ENCODE measurements at regions not wholly inside any gene's neighbourhood (a gene's known extent, or its start where the extent isn't known, plus 50 kb on each side); places are given as distances from the start of the nearest gene placed in this dataset.
A peak's percentile ranks its signal among the peaks of the same experiment; 100 is the strongest.

GRCh38 chr10:69716711-69717560, 84.8 kb upstream of the COL13A1 start:
- peak; percentile 89 for DNase-seq

GRCh38 chr10:69718951-69719350, 82.8 kb upstream of the COL13A1 start:
- DNase-seq, result no peak

DNA sequence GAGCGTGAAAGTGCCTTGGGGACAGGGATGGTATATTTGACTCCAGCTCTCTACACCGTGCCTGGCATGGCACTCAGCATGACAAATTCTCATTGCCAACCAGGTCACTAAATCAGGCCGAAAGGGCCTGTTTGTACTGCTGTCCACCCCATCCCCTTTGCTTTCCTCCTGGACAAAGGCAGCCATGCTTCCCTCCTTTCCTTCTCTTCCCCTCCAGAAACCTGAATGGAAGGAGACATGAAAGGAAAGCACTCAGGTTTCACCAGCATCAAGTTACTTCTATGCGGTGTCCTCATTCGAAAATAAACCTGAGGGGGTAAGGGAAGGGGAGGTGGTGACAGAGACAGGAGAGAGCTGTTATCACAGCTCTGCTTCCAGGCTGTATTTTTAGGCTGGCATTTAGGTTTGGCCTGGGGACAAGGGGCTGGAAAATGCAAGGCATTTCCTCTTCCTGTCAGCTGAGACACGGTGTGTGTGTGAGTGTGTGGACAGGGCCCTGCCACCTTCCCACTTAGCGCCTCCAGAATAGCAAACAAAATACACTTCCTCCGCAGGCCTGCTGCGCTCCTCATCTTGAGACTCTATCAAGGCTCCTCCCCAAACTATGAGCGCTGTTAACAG, 79.9 kb upstream of the COL13A1 start:
- DNase-seq, result peak; percentile 12

GRCh38 chr10:69723653-69724052, 78.1 kb upstream of the COL13A1 start:
- DNase-seq, result peak; percentile 28

DNA sequence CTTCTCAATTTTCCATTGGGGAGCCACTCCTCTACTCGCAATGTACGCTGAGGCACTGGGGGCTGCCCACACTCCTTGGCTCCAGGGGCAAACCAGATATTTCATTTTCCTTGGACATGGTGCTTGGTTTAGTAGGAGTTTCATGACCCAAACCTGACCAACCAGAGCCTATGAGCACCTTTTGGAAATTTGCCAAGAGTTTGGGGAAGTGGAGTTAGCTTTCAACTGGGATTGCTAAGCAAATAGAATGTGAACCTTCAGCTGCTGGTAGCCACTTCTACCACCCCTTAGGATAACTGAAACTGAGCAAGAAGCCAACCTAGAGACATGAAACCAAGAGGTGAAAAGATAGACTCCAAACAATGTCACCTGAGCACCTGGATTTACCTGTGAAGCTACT, 74.9 kb upstream of the COL13A1 start:
- DNase-seq, result no peak

DNA sequence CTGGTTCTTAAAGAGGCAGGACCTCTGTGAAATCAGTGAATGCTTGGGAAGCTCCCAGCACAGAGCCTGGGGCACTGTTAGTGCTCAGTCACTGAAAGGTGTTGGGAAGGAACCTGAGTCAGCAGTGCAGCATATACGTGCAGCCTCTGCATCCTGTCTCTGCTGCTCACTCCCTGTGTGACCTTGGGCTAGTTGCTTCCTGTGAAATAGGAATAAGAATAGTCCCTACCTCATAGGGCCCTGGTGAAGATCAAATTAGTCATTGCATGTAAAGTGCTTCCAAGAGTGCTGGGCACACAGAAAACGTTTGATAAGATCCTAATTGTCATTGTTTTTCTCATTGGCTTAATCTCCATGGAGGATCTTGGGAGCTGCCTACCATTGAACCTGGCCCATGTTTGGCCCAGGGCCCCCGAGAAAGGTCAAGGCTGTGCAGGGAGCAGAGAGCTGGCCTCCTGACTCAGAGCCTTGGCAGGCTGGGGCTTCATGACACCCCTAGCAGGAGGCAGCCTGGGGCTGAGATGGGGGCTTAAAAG, 73.3 kb upstream of the COL13A1 start:
- DNase-seq, result no peak

DNA sequence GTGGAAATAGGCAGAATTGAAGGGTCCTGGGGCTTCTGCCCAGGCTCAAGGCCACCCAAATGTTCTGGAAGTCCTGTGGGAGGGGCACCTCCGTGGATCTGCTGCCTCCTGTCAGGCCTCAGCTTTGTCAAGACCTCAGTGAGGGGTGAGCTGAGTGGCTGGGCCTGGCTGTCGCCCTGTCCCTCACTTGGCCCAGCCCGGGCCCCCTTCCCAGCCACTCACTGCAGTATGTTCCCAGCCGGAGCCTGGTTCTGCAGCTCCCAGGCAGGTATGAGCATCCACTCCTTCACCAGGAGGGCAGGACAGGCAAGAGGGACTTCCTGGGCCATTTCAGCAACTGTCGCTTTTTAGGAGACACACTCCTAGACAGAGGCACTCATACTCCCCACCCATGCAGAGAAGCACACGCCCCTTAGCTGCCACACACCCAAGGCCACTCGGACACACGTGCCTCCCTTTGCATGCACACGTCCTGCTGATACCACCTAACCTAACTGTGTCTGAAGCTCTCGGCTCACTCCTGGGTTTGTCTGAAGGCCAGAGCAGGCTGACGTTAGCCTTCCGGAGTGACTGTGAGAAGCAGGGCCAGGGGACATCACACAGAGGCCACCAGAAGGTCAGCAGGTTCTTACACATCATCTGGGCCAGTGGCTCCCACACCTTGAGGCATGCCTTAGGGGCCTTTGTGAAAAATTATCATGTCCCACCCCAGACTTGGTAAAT, 72.2 kb upstream of the COL13A1 start:
- DNase-seq, result no peak

- no peak for DNase-seq
These were observed 71.2 kb upstream of the COL13A1 start for GRCh38 chr10:69730251-69731156.

DNA sequence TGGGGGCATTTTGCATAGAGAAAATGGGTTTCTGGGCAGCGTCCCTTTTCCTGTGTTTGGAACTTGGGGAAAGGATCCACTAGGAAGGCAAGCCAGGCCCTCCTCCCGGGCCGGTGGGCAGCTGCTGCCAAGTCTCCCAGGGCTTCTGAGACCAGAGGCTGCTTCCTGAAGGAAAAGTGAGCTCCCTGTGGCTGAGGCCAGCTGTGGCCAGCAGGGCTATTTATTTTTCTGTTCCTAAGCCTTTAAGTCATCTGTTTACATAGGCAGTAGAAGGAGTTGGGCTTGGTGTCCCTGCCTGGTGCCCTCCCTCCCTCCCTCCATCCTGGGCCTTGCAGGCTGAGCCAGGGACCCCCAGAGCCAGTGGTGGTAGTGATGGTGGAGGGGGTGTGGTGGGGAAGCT, 70.5 kb upstream of the COL13A1 start:
- no peak for DNase-seq

- DNase-seq, result no peak
These were observed 70.0 kb upstream of the COL13A1 start for GRCh38 chr10:69731698-69732097.

GRCh38 chr10:69732147-69732825, 69.4 kb upstream of the COL13A1 start:
- DNase-seq, result no peak

- DNase-seq, result no peak
These were observed 68.9 kb upstream of the COL13A1 start for GRCh38 chr10:69732826-69733150.

- DNase-seq, result no peak
These were observed 67.9 kb upstream of the COL13A1 start for GRCh38 chr10:69733791-69734261.

DNA sequence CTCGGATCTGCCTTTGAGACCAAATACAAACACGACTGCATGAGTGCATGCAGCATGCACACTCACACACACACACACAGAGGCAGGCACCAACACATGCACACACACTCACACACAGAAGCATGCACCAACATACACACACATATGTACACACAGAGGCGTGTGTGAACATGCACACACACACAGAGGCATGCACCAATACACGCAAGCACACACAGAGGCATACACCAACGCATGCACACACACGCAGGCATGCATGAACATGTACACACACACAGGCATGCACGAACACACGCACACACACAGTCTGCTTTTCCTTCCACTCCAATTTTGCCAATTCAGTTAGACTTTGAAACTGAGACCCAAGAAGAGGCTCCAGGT, 67.3 kb upstream of the COL13A1 start:
- DNase-seq, result no peak

DNA sequence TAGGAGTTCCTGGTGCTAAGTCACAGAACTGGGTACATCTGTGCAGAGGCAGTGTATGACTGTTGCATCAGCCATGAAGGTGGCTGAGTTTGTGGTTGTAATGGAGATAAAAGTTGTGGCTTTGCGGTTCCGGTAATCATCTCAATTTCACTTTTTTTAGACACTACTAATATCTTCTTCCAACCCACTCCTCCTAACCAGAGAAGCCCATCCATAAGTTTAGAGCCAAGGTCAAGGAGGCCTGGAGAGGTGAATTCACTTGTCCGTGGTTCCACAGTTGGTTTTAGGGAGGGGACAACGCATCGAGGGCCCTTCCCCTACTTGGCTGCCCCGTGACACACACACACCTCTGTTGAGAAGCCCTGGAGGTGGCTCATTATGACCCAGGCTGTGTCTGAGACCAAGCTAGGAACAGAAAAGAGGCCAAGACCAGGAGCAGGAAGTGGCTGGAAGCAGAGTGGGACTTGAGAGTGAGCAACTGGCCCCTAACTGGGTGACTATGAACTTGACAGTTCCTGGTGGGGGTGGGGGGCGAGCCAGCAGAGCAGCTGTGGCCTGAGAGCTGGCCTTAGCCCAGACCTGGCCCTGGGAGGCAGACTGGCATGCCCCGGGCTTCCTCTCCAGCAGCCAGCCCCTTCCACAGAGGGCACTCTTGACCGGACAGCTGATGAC, 66.8 kb upstream of the COL13A1 start:
- no peak for DNase-seq

DNA sequence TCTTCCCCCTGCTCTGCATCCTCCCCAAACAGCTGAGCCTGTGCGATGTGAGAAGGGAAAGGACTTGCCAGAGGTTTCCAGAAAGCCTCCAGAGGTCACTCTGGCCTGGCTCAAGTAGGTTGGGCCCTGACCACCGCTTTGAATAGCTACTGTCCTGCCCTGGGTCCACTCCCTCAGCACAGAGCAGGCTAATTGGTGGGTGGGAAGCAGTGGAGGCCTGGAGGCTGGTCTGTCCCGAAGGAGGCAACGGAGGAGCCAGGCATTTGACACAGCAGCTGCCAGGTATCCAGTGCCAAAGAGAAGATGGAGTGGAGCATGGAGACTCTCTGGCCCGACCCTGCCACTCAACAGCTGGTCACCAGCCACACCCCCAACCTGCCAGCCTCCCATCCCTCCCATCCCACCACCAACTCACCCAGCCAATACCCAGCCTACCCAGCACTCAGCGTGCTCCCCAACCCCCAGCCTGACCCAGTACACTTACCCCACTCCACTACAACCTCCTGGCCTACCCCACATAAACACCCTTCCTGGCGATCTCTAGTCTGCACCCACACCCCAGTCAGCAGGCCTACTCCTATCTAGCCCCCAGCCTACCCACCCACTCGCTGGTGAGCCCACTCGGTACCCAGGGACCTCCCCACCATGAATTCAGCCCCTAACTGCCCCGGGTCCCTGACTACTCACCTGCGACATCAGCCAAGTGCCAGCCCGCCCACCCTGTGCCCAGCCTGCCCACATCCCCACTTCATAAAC, 64.6 kb upstream of the COL13A1 start:
- no peak for DNase-seq

DNA sequence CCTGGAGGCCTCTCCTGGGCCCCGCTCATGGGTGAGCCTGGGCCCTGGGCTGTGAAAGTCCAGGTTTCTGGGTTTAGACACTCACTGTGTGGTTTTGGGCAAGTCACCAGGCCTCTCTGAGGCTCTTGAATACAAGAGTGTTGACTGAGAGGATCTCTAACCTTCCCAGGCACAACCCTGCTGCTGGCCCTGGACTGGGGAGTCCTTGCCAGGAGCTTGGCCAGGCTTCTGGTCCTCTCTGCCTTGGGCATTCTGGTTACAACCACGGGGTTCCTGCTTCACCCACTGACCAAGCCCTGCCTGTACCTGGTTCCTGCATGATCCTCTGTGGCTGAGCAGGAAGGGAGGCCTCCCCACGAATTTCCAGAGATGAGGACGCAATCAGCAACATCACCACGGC, 63.6 kb upstream of the COL13A1 start:
- DNase-seq, result no peak

DNA sequence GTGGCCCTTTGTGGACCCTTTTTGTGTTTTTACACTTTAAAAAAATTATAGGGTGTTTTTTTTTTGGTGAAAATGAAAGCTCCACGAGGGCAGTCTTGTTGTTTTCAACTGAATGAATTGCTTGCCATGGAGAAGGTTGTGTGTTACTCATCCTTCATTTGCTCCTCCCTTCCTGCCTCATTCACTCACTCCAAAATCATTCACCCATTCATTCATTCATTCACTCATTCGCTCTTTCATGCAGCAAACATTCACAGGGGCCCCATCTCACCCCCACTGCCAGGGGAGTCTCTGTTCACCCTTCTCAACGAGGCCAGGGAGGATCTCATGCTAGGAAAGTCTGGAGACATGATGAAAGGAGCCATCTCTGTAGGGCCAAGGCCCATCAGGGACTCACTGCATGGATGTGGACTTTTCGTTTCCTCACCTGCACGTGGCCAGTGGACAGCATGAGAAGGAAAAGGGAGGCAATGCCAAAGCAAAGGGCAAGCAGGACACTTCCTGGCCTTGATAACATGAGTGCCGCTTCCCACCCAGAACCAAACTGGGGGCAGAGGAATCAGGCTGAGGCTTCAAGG, 62.8 kb upstream of the COL13A1 start:
- no peak for DNase-seq

- DNase-seq, result no peak
These were observed 62.1 kb upstream of the COL13A1 start for GRCh38 chr10:69739634-69740033.

GRCh38 chr10:69740126-69740525, 61.6 kb upstream of the COL13A1 start:
- DNase-seq, result no peak

All from activated CD8-positive, alpha-beta memory T cell treated with anti-CD3 and anti-CD28 coated beads, Interleukin-2, amount 50 U/mL, for 48 hours (primary cell).